Upper lobe of left lung (tissue), 6 donors: ENCODE measurements at regions not wholly inside any gene's neighbourhood (a gene's known extent, or its start where the extent isn't known, plus 50 kb on each side); places are given as distances from the start of the nearest gene placed in this dataset.

Experiments
- ATAC-seq, 2 donors: fragments of 200-7000 bp; cut with Tn5 transposase; one replicate each; pipeline ENCODE4 v1.9.1; 2022; ENCODE audit warnings: mild to moderate bottlenecking in 2 of 2, moderate library complexity in 2 of 2; ENCODE audit not compliant: low FRiP score in 2 of 2
- DNase-seq, 2 donors: peaks; one replicate each; pipeline ENCODE4 v3.0.0-alpha.2; 2019 to 2020
- H3K27ac ChIP-seq, 4 donors: fragments of 200-600 bp; sonication (generic); one replicate each; pipeline ENCODE4 v1.5.1; 2016 to 2019
- H3K27me3 ChIP-seq, 4 donors: fragments of 200-600 bp; sonication (generic); one replicate each; pipeline ENCODE4 v1.5.1; 2017 to 2019
- H3K36me3 ChIP-seq, 4 donors: fragments of 200-600 bp; sonication (generic); one replicate each; pipeline ENCODE4 v1.5.1; 2016 to 2019
- H3K4me1 ChIP-seq, 4 donors: fragments of 200-600 bp; sonication (generic); one replicate each; pipeline ENCODE4 v1.5.1; 2018 to 2019
- H3K4me3 ChIP-seq, 4 donors: fragments of 200-600 bp; sonication (generic); one replicate each; pipeline ENCODE4 v1.5.1; 2017 to 2019; ENCODE audit warnings: mild to moderate bottlenecking in 2 of 4, moderate library complexity in 1 of 4
- H3K9me3 ChIP-seq, 4 donors: fragments of 200-600 bp; sonication (generic); one replicate each; pipeline ENCODE4 v1.5.1; 2018 to 2019
- CTCF ChIP-seq, 6 experiments: fragments of 450-650 bp in 4 of 6; fragments of 200-600 bp in 2 of 6; sonication (generic) in 2 of 6; IDR thresholded peaks; one replicate each; pipeline ENCODE4 v1.5.1; 2016 to 2019; ENCODE audit warnings: antibody characterized with exemption in 6 of 6
- EP300 ChIP-seq, 4 donors: sonication (generic); formaldehyde crosslinking; IDR thresholded peaks; one replicate each; pipeline ENCODE4 v1.5.1; 2017; ENCODE audit warnings: antibody characterized with exemption in 4 of 4, control low read depth in 2 of 4
- POLR2A ChIP-seq, 4 donors: fragments of 450-650 bp; IDR thresholded peaks; one replicate each; pipeline ENCODE4 v1.5.1; 2016 to 2017; ENCODE audit warnings: antibody characterized with exemption in 4 of 4, mild to moderate bottlenecking in 2 of 4
- POLR2AphosphoS5 ChIP-seq, 2 donors: sonication (generic); formaldehyde crosslinking; IDR thresholded peaks; one replicate each; pipeline ENCODE4 v1.5.1; 2017; ENCODE audit warnings: antibody characterized with exemption in 2 of 2
- WGBS, 2 donors: methylation state at CpG; one replicate each; pipeline ENCODE4 v1.1.5; 2017 to 2018; 5-methylcytosine and 5-hydroxymethylcytosine counted together
- donor health status: DM: no; HTN: no; CAD: no; lungs with moderate emphysema.
- donor health status: DM: no; HTN: yes; CAD: no; lungs with severe emphysema.

GRCh38 chr6:139534472-139535115, 160.1 kb upstream of the CITED2 start:
- no peak for DNase-seq
- Histone ChIP-seq H3K27ac (peak overlapping the region; percentile 62 to 88 (median 77)), H3K4me3 (peak overlapping the region in 2 of 4 donors; percentile 22 to 30), H3K4me1 (peaks cover 20 to 61% (median 30%) of the 10 kb centered on the region in 4 donors), H3K36me3 (no peaks in the 10 kb centered on the region), H3K27me3 (no peaks in the 10 kb centered on the region), H3K9me3 (no peaks in the 10 kb centered on the region)
- WGBS, 2 donors = 10 to 17% methylated on average over 5 of the region's 5 CpGs
- peak; percentile 8 to 33 for ATAC-seq
- TF ChIP-seq POLR2AphosphoS5 (IDR thresholded peaks at IDR 0.05) = no peak

GRCh38 chr6:139533573-139534471, 159.4 kb upstream of the CITED2 start:
- H3K4me3 ChIP-seq = peak overlapping the region in 3 of 4 donors; percentile 14 to 30 (median 22)
- no peaks in the 10 kb centered on the region for H3K36me3 ChIP-seq
- peak in 2 of 4 donors; percentile 46 to 71 for TF ChIP-seq EP300 (IDR thresholded peaks at IDR 0.05)
- TF ChIP-seq POLR2AphosphoS5 (IDR thresholded peaks at IDR 0.05) = no peak
- peak in 1 of 4 donors; percentile 42 for TF ChIP-seq POLR2A (IDR thresholded peaks at IDR 0.05)
- no peak for TF ChIP-seq CTCF (IDR thresholded peaks at IDR 0.05)
- peaks cover 20 to 55% (median 29%) of the 10 kb centered on the region in 4 donors for H3K4me1 ChIP-seq
- 26 to 32% methylated on average over 11 of the region's 11 CpGs for WGBS, 2 donors
- H3K27ac ChIP-seq = peak overlapping the region; percentile 62 to 88 (median 77)
- H3K9me3 ChIP-seq = no peaks in the 10 kb centered on the region
- peak in 1 of 2 donors; percentile 76 for DNase-seq
- peak; percentile 80 to 87 for ATAC-seq
- H3K27me3 ChIP-seq = no peaks in the 10 kb centered on the region

DNA sequence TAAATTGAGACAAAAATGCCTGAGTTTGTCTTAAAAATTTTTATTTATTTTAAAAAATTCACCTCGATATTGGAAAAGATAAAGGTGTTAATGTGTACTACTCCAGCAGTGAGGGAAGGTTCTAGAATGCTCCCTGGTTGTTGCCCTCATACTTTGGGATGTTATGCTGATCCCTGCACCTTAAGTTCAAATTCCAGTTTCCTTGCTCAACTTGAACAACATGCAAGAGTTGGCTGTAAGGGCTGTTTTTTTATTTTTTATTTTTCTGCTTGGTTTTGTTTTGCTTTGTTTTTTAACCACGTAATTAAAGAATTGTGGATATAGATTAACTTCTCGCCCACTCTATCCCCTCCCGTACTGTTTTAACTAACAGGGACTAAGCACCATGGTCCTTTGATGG, 158.7 kb upstream of the CITED2 start:
- 63% methylated on average over 4 of the region's 4 CpGs for WGBS, 2 donors
- Histone ChIP-seq H3K9me3 (no peaks in the 10 kb centered on the region), H3K27ac (peak overlapping the region; percentile 62 to 88 (median 77)), H3K36me3 (no peaks in the 10 kb centered on the region), H3K4me3 (no peak overlapping the region), H3K4me1 (peaks cover 20 to 55% (median 29%) of the 10 kb centered on the region in 4 donors), H3K27me3 (no peaks in the 10 kb centered on the region)
- ATAC-seq = no peak
- no peak for DNase-seq
- TF ChIP-seq POLR2AphosphoS5 (IDR thresholded peaks at IDR 0.05) (no peak), CTCF (IDR thresholded peaks at IDR 0.05) (no peak), POLR2A (IDR thresholded peaks at IDR 0.05) (no peak), EP300 (IDR thresholded peaks at IDR 0.05) (no peak)

GRCh38 chr6:139531148-139532115, 157.0 kb upstream of the CITED2 start:
- ATAC-seq = no peak
- Histone ChIP-seq H3K4me1 (peaks cover 19 to 44% (median 24%) of the 10 kb centered on the region in 4 donors), H3K4me3 (peak overlapping the region in 1 of 4 donors; percentile 4), H3K9me3 (no peaks in the 10 kb centered on the region), H3K36me3 (no peaks in the 10 kb centered on the region), H3K27ac (peak overlapping the region in 3 of 4 donors; percentile 39 to 53 (median 50)), H3K27me3 (no peaks in the 10 kb centered on the region)
- 61 to 68% methylated on average over 8 of the region's 8 CpGs for WGBS, 2 donors
- no peak for TF ChIP-seq EP300 (IDR thresholded peaks at IDR 0.05)
- TF ChIP-seq POLR2A (IDR thresholded peaks at IDR 0.05) = peak in 1 of 4 donors; percentile 51
- DNase-seq = peak in 1 of 2 donors; percentile 58

- Histone ChIP-seq H3K27ac (peak overlapping the region in 3 of 4 donors; percentile 39 to 50 (median 48)), H3K9me3 (no peaks in the 10 kb centered on the region), H3K4me3 (peak overlapping the region in 1 of 4 donors; percentile 4), H3K36me3 (no peaks in the 10 kb centered on the region), H3K4me1 (peaks cover 17 to 35% (median 22%) of the 10 kb centered on the region in 4 donors), H3K27me3 (no peaks in the 10 kb centered on the region)
- 74 to 78% methylated on average over 7 of the region's 7 CpGs for WGBS, 2 donors
- TF ChIP-seq CTCF (IDR thresholded peaks at IDR 0.05) (no peak), POLR2A (IDR thresholded peaks at IDR 0.05) (no peak), POLR2AphosphoS5 (IDR thresholded peaks at IDR 0.05) (no peak), EP300 (IDR thresholded peaks at IDR 0.05) (no peak)
- DNase-seq = no peak
- no peak for ATAC-seq
Measured at GRCh38 chr6:139530561-139530960, 156.1 kb upstream of the CITED2 start.
